ENCODE measurements at regions not wholly inside any gene's neighbourhood (a gene's known extent, or its start where the extent isn't known, plus 50 kb on each side); places are given as distances from the start of the nearest gene placed in this dataset.

DNA sequence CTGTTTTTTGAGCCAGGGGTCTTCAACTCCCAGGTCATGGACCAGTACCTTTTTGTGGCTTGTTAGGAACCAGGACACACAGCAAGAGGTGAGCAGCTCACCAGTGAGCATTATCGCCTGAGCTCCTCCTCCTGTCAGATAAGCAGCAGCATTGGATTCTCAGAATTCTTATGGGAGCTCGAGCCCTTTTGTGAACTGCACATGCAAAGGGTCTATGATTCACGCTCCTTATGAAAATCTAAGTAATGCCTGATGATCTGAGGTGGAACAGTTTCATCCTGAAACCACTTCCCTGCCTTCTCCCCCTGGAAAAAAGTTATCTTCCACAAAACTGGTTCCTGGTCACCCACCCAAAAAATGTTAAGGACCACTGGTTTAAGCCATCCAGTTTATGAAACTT is 1047.6 kb downstream of the OTOL1 start:
- TF ChIP-seq POLR2A (IDR thresholded peaks at IDR 0.05; ENCODE audit: low read length) (no peak), NR3C1 (IDR thresholded peaks at IDR 0.05) (no peak), REST (IDR thresholded peaks at IDR 0.05) (no peak), FOSL2 (IDR thresholded peaks at IDR 0.05) (no peak), FOSL2 (CRISPR knock-in tag; IDR thresholded peaks at IDR 0.05) (no peak), MYC (IDR thresholded peaks at IDR 0.05; ENCODE audit: borderline replicate concordance, low read length) (no peak)
- TF ChIP-seq, protein P1, sequence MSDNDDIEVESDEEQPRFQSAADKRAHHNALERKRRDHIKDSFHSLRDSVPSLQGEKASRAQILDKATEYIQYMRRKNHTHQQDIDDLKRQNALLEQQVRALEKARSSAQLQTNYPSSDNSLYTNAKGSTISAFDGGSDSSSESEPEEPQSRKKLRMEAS (IDR thresholded peaks at IDR 0.05) = no peak

All from A549 (cell line).